Psoas muscle (tissue), 7 donors: ENCODE measurements at regions not wholly inside any gene's neighbourhood (a gene's known extent, or its start where the extent isn't known, plus 50 kb on each side); places are given as distances from the start of the nearest gene placed in this dataset.

Source experiments
- ATAC-seq, 4 donors: fragments of 200-7000 bp; cut with Tn5 transposase; one replicate each; pipeline ENCODE4 v1.9.1; 2020; ENCODE audit warnings: moderate library complexity in 3 of 4, mild to moderate bottlenecking in 2 of 4
- DNase-seq, 2 donors: peaks; one replicate each; pipeline ENCODE4 v3.0.0-alpha.2; 2020
- H3K27ac ChIP-seq: fragments of 200-600 bp; one replicate; pipeline ENCODE4 v1.8.0; 2022
- H3K27me3 ChIP-seq, 3 donors: fragments of 200-600 bp in 1 of 3; one replicate each; pipeline versions ENCODE4 v1.6.1 to v1.8.0; 2013 to 2022; ENCODE audit warnings: low read length in 2 of 3, mild to moderate bottlenecking in 2 of 3, moderate library complexity in 1 of 3; ENCODE audit not compliant: insufficient read depth in 3 of 3
- H3K36me3 ChIP-seq, 2 donors: fragments of 200-600 bp in 1 of 2; one replicate each; pipeline versions ENCODE4 v1.6.1 to v1.8.0; 2013 to 2022; ENCODE audit warnings: low read depth in 1 of 2, mild to moderate bottlenecking in 1 of 2, moderate library complexity in 1 of 2; ENCODE audit not compliant: insufficient read depth in 1 of 2
- H3K4me1 ChIP-seq: fragments of 200-600 bp; one replicate; pipeline ENCODE4 v1.8.0; 2022
- H3K4me3 ChIP-seq: fragments of 200-600 bp; one replicate; pipeline ENCODE4 v1.8.0; 2022; ENCODE audit warnings: mild to moderate bottlenecking
- H3K9me3 ChIP-seq: fragments of 200-600 bp; one replicate; pipeline ENCODE4 v1.8.0; 2022
- CTCF ChIP-seq: fragments of 200-600 bp; IDR thresholded peaks from one replicate; pipeline ENCODE4 v1.8.0; 2022; ENCODE audit warnings: antibody characterized with exemption
- WGBS, 3 donors: extraction: QIAGEN DNeasy Blood & Tissue Kit; methylation state at CpG; one replicate each; pipeline versions ENCODE4 v1.1.6 to v1.1.7; 2013; 5-methylcytosine and 5-hydroxymethylcytosine counted together
- intact Hi-C, 2 donors: fragments of 100-400 bp; cut with DNase I; formaldehyde crosslinking; loops; one replicate each; pipeline versions ENCODE4 v1.11.0 to v1.14.2; 2022
- donor health status: healthy with polysubstance abuse.
- donor health status: DM: no; HTN: no; CAD: no; lungs with moderate emphysema.
- donor health status: Bipolar disorder and iron deficiency.
- donor health status: healthy.
- donor health status: DM: yes; HTN: yes; CAD: no.
- donor health status: DM: no; HTN: no; CAD: no.
- donor health status: DM: yes; HTN: yes; CAD: no.

DNA sequence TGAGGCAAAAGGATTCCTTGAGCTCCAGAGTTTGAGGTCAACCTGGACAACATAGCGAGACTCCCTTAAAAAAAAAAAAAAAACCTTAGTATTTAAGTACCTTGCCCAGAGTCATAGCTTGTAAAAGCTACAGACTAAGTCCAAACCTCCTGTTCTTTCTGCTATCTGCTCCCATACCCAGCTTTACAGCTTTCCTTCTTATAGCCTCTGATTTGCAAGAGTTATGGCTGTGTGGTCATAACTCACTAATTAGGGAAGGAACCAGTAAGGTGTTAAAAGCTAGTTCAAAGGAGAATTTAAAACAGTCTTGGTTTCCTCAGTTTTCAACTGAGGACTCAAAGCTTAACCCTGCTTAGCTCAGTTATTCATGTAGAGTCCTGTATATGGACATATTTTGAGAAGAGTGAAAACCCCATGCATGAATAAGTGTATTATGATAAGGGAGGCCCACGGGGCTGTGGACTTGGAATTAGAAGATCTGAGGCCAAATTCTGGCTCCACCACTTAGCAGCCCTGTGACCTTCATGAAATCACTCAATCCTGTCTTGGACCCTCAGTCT is 135.5 kb upstream of the SMAD3 start:
- Histone ChIP-seq H3K4me3 (no peak overlapping the region), H3K36me3 (no peaks in the 10 kb centered on the region), H3K27ac (no peak overlapping the region), H3K27me3 (peaks cover 0 to 15% (median 2%) of the 10 kb centered on the region in 3 donors), H3K4me1 (no peaks in the 10 kb centered on the region), H3K9me3 (no peaks in the 10 kb centered on the region)
- no peak for TF ChIP-seq CTCF
- 75 to 81% (median 77%) methylated on average over 2 of the region's 2 CpGs for WGBS, 3 donors
- no peak for ATAC-seq
- intact Hi-C loops, result no loop called here
- no peak for DNase-seq

- Histone ChIP-seq H3K4me3 (no peak overlapping the region), H3K9me3 (no peaks in the 10 kb centered on the region), H3K36me3 (no peaks in the 10 kb centered on the region), H3K27me3 (peaks cover 0 to 20% (median 5%) of the 10 kb centered on the region in 3 donors), H3K4me1 (no peaks in the 10 kb centered on the region), H3K27ac (no peak overlapping the region)
- TF ChIP-seq CTCF, result no peak
- intact Hi-C loops, result no loop called here
- DNase-seq, result no peak
- no peak for ATAC-seq
- WGBS, 3 donors, result 52 to 57% (median 55%) methylated on average over 15 of the region's 15 CpGs
Observed at GRCh38 chr15:66931768-66932633, 133.4 kb upstream of the SMAD3 start.

GRCh38 chr15:66932634-66933024 is 132.8 kb upstream of the SMAD3 start:
- ATAC-seq (no peak), DNase-seq (no peak)
- 87 to 99% (median 97%) methylated on average over 6 of the region's 6 CpGs for WGBS, 3 donors
- no peak overlapping the region for H3K27ac ChIP-seq
- H3K27me3 ChIP-seq, result peaks cover 0 to 20% (median 5%) of the 10 kb centered on the region in 3 donors
- intact Hi-C loops, result no loop called here
- no peak for TF ChIP-seq CTCF
- no peaks in the 10 kb centered on the region for H3K36me3 ChIP-seq
- no peak overlapping the region for H3K4me3 ChIP-seq
- no peaks in the 10 kb centered on the region for H3K9me3 ChIP-seq
- H3K4me1 ChIP-seq, result no peaks in the 10 kb centered on the region

DNA sequence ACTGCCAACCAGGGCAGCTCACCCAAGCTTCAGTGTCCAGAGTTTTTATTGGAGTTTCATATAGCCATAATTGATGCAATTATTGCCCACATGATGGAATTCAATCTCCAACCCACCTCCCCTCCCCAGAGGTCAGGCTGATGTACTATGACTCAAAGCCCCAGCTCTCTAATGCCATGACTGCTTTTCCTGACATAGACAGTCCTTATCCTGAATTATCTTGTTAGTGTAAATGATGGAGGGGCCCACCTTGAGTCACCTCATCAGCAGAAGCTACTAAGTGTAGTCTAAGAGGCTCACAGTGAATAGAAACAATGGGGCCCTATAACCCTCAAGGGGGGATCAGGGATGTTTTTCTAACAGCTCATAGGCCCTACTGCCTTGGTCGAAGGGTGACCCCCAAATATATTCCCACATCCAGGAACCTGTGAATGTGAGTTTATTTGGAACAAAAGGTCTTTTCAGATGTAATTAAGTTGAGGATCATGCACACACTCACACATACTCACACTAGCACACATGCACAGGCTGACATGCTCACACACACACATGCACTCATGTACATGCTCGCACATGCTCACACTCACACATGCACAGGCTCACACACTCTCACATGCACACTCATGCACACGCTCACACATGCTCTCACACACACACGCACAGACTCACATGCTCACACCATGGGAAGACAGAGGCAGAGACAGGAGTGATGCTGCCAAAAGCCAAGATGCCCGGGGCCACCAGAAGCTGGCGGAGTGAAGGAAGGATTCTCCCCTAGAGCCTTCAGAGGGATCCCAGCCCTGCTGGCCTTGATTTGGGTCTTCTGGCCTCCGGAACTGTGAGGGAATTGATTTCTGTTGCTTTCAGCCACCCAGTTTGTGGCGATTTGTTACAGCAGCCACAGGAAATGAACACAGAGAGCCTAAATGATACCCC is 131.2 kb upstream of the SMAD3 start:
- no peaks in the 10 kb centered on the region for H3K9me3 ChIP-seq
- intact Hi-C loops, result no loop called here
- DNase-seq (no peak), ATAC-seq (no peak)
- TF ChIP-seq CTCF, result no peak
- no peak overlapping the region for H3K4me3 ChIP-seq
- H3K36me3 ChIP-seq, result no peaks in the 10 kb centered on the region
- H3K27ac ChIP-seq, result no peak overlapping the region
- H3K27me3 ChIP-seq, result peaks cover 0 to 20% (median 5%) of the 10 kb centered on the region in 3 donors
- H3K4me1 ChIP-seq, result no peaks in the 10 kb centered on the region
- WGBS, 3 donors, result 89 to 94% (median 93%) methylated on average over 8 of the region's 8 CpGs
